H1 (cell line): ENCODE measurements at regions not wholly inside any gene's neighbourhood (a gene's known extent, or its start where the extent isn't known, plus 50 kb on each side); places are given as distances from the start of the nearest gene placed in this dataset.

Source experiments
- CTCF ChIA-PET: fragments of 300-600 bp; sonication (Branson Sonifier 250); formaldehyde crosslinking; loops from one replicate; lab custom pipeline; 2021; ENCODE audit not compliant: partially characterized antibody; lab: Charles Lee
- POLR2A ChIA-PET: fragments of 300-600 bp; sonication (Branson Sonifier 250); formaldehyde crosslinking; loops from one replicate; lab custom pipeline; 2021; ENCODE audit warnings: inconsistent platforms; ENCODE audit not compliant: partially characterized antibody; lab: Charles Lee
- DNase-seq, 2 experiments: peaks; one replicate each; pipeline versions ENCODE4 v3.0.0 to v3.0.0-alpha.2; 2010 to 2022; ENCODE audit warnings: low spot score in 2 of 2, low read depth in 1 of 2, mixed read lengths in 1 of 2
- FAIRE-seq: peaks from 2 replicates; lab custom pipeline; 2011; peaks lifted over from hg19 to GRCh38; lab: Jason Lieb, UNC
- H2AFZ ChIP-seq: 2 replicates; pipeline ENCODE4 v1.8.1; 2012; ENCODE audit warnings: low read length, inconsistent platforms
- H2AK5ac ChIP-seq: 2 replicates; pipeline ENCODE4 v1.6.1; 2013; ENCODE audit warnings: low read depth, low read length
- H2BK120ac ChIP-seq: replicated peaks from 2 replicates; pipeline ENCODE3; 2013; ENCODE audit warnings: low read depth, low read length, inconsistent platforms
- H2BK12ac ChIP-seq: 2 replicates; pipeline ENCODE4 v1.6.1; 2013; ENCODE audit warnings: low read depth, low read length
- H2BK15ac ChIP-seq: 2 replicates; pipeline ENCODE4 v1.6.1; 2013; ENCODE audit warnings: low read length
- H2BK20ac ChIP-seq: 2 replicates; pipeline ENCODE4 v1.6.1; 2013; ENCODE audit warnings: low read length
- H2BK5ac ChIP-seq: 2 replicates; pipeline ENCODE4 v1.6.1; 2013; ENCODE audit warnings: low read depth, low read length
- H3K14ac ChIP-seq: 2 replicates; pipeline ENCODE4 v1.6.1; 2013; ENCODE audit warnings: inconsistent platforms; ENCODE audit not compliant: insufficient read length
- H3K18ac ChIP-seq: 2 replicates; pipeline ENCODE4 v1.6.1; 2013; ENCODE audit warnings: low read length; ENCODE audit errors: extremely low read depth
- H3K23ac ChIP-seq: 2 replicates; pipeline ENCODE4 v1.6.1; 2013; ENCODE audit warnings: inconsistent platforms; ENCODE audit not compliant: insufficient read length
- H3K23me2 ChIP-seq: 2 replicates; pipeline ENCODE4 v1.6.1; 2013; ENCODE audit warnings: low read depth, low read length
- H3K27ac ChIP-seq: 2 replicates; pipeline ENCODE4 v1.6.1; 2011; ENCODE audit warnings: low read depth, low read length, inconsistent platforms
- H3K27me3 ChIP-seq, 4 experiments: replicated peaks in 1 of 4; 1 replicate in 1 of 4; 2 replicates in 3 of 4; pipeline versions ENCODE4 v1.6.1 to v1.8.1; 2011 to 2013; ENCODE audit warnings: low read length in 3 of 4, mild to moderate bottlenecking in 3 of 4, inconsistent platforms in 2 of 4, mixed read lengths in 2 of 4, moderate library complexity in 1 of 4; ENCODE audit not compliant: control insufficient read depth in 3 of 4, insufficient read depth in 3 of 4; ENCODE audit errors: extremely low read depth in 1 of 4
- H3K36me3 ChIP-seq, 4 experiments: 2 replicates each; pipeline versions ENCODE4 v1.6.1 to v1.8.1; 2011 to 2013; ENCODE audit warnings: mild to moderate bottlenecking in 4 of 4, low read length in 3 of 4, moderate library complexity in 2 of 4, control low read depth in 1 of 4, inconsistent platforms in 1 of 4; ENCODE audit not compliant: insufficient read depth in 4 of 4, control insufficient read depth in 2 of 4
- H3K4ac ChIP-seq: replicated peaks from 2 replicates; pipeline ENCODE3; 2013; ENCODE audit warnings: low read length, low read depth, mixed read lengths, inconsistent platforms; ENCODE audit not compliant: insufficient read length
- H3K4me1 ChIP-seq, 4 experiments: replicated peaks in 1 of 4; 1 replicate in 1 of 4; 2 replicates in 3 of 4; pipeline versions ENCODE4 v1.6.1 to v1.8.1; 2011 to 2013; ENCODE audit warnings: low read length in 3 of 4, inconsistent platforms in 2 of 4, mixed read lengths in 1 of 4; ENCODE audit not compliant: insufficient read depth in 4 of 4, control insufficient read depth in 3 of 4
- H3K4me2 ChIP-seq, 2 experiments: 2 replicates each; pipeline versions ENCODE4 v1.6.1 to v1.8.1; 2011 to 2013; ENCODE audit warnings: low read depth in 2 of 2, low read length in 2 of 2, control low read depth in 1 of 2, inconsistent platforms in 1 of 2, mild to moderate bottlenecking in 1 of 2; ENCODE audit not compliant: insufficient read depth in 1 of 2
- H3K4me3 ChIP-seq, 4 experiments: fragments of 200-600, 300-600 bp in 1 of 4; sonication (generic), shearing (Covaris generic), sonication (Bioruptor Twin) in 1 of 4; 2 replicates each; pipeline versions ENCODE4 v1.5.1 to v1.8.1; 2011 to 2016; ENCODE audit warnings: low read length in 4 of 4, low read depth in 3 of 4, control low read depth in 2 of 4, inconsistent platforms in 2 of 4, mild to moderate bottlenecking in 2 of 4, mixed read lengths in 1 of 4, moderate library complexity in 1 of 4; ENCODE audit not compliant: insufficient read depth in 2 of 4; ENCODE audit errors: extremely low read depth in 1 of 4
- H3K56ac ChIP-seq: replicated peaks from 2 replicates; pipeline ENCODE3; 2013; ENCODE audit warnings: low read depth, mild to moderate bottlenecking, mixed read lengths, low read length, inconsistent platforms; ENCODE audit not compliant: insufficient read length
- H3K79me1 ChIP-seq: 2 replicates; pipeline ENCODE4 v1.6.1; 2013; ENCODE audit warnings: low read depth, low read length, control low read depth
- H3K79me2 ChIP-seq, 2 experiments: 2 replicates each; pipeline versions ENCODE4 v1.6.1 to v1.8.1; 2012 to 2013; ENCODE audit warnings: low read length in 2 of 2, mild to moderate bottlenecking in 2 of 2, inconsistent platforms in 1 of 2; ENCODE audit not compliant: insufficient read depth in 2 of 2, control insufficient read depth in 1 of 2
- H3K9ac ChIP-seq, 4 experiments: replicated peaks in 1 of 4; 1 replicate in 1 of 4; 2 replicates in 3 of 4; pipeline versions ENCODE4 v1.6.1 to v1.8.1; 2011 to 2013; ENCODE audit warnings: low read depth in 3 of 4, low read length in 3 of 4, control low read depth in 2 of 4, mild to moderate bottlenecking in 2 of 4, moderate library complexity in 2 of 4, inconsistent platforms in 1 of 4; ENCODE audit errors: extremely low read depth in 1 of 4
- H3K9me3 ChIP-seq, 2 experiments: 2 replicates each; pipeline versions ENCODE4 v1.6.1 to v1.8.1; 2012 to 2013; ENCODE audit warnings: mild to moderate bottlenecking in 2 of 2, moderate library complexity in 2 of 2, control low read depth in 1 of 2, inconsistent platforms in 1 of 2, low read depth in 1 of 2, low read length in 1 of 2, mixed read lengths in 1 of 2; ENCODE audit not compliant: insufficient read depth in 2 of 2
- H4K20me1 ChIP-seq, 2 experiments: replicated peaks in 1 of 2; 2 replicates each; pipeline versions ENCODE3 to v1.8.1; 2011 to 2013; ENCODE audit warnings: inconsistent platforms in 2 of 2, low read length in 2 of 2, mild to moderate bottlenecking in 1 of 2; ENCODE audit not compliant: insufficient read depth in 2 of 2, control insufficient read depth in 1 of 2
- H4K5ac ChIP-seq: 2 replicates; pipeline ENCODE4 v1.6.1; 2013; ENCODE audit warnings: low read length, low read depth, mixed read lengths, inconsistent platforms; ENCODE audit not compliant: insufficient read length
- H4K8ac ChIP-seq: 2 replicates; pipeline ENCODE4 v1.8.0; 2013; ENCODE audit warnings: mild to moderate bottlenecking, moderate library complexity, low read length, inconsistent platforms; ENCODE audit not compliant: insufficient read depth; ENCODE audit errors: extremely low read depth
- H4K91ac ChIP-seq: replicated peaks from 2 replicates; pipeline ENCODE3; 2013; ENCODE audit warnings: low read length, mixed read lengths, inconsistent platforms; ENCODE audit not compliant: insufficient read length
- ASH2L ChIP-seq: fragments of 200-600, 300-600 bp; sonication (generic); IDR thresholded peaks from one replicate; pipeline ENCODE4 v1.7.1; 2017; ENCODE audit warnings: low read length
- BACH1 ChIP-seq: IDR thresholded peaks from 2 replicates; pipeline ENCODE4 v1.6.1; 2012; ENCODE audit warnings: low read length, improper control_type of control experiment
- BRCA1 ChIP-seq: IDR thresholded peaks from 2 replicates; pipeline ENCODE4 v1.6.1; 2012; ENCODE audit warnings: low read depth, low read length, improper control_type of control experiment
- CBX8 ChIP-seq: fragments of 300-800, 300-1000 bp; sonication (generic); IDR thresholded peaks from 2 replicates; pipeline ENCODE4 v1.7.1; 2016; ENCODE audit warnings: low read depth, low read length, borderline replicate concordance
- HDAC2 ChIP-seq, 2 experiments: fragments of 300-600 bp in 1 of 2; sonication (generic) in 1 of 2; IDR thresholded peaks; 2 replicates each; pipeline ENCODE4 v1.6.1; 2011 to 2012; ENCODE audit warnings: low read depth in 2 of 2, low read length in 2 of 2, mild to moderate bottlenecking in 2 of 2, moderate library complexity in 2 of 2, borderline replicate concordance in 1 of 2, inconsistent platforms in 1 of 2
- NRF1 ChIP-seq: IDR thresholded peaks from 2 replicates; pipeline ENCODE4 v1.6.1; 2011; ENCODE audit warnings: mild to moderate bottlenecking, low read depth, low read length, improper control_type of control experiment
- SUZ12 ChIP-seq: fragments of 200-600 bp; sonication (generic); IDR thresholded peaks from 2 replicates; pipeline ENCODE4 v1.6.1; 2012; ENCODE audit warnings: mild to moderate bottlenecking, inconsistent platforms, low read length, moderate library complexity, mixed read lengths

DNA sequence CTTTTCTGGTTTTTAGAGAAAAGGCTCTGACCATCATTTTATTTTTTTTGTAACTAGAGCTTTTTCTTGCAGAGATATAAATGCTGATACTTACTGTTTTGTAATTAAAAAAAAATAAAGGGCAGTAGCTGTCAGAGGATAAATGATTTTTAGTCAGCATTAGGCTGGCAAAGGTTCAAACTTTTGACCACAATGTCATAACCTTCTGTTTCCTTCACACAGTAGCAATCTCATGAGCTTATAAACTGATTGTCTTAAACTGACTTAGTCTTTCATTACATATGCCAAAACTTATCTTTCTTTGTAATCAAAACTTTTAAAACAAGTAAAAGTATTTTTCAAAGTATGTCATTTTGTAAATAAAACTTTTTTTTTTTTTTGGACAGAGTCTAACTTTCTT lies 841.9 kb downstream of the OTOL1 start:
- POLR2A ChIA-PET: no interaction called here
- no peak overlapping the region for H3K4ac ChIP-seq
- no peaks in the 10 kb centered on the region for H3K27me3 ChIP-seq
- H3K79me1 ChIP-seq: no peaks in the 10 kb centered on the region
- no peak overlapping the region for H3K9ac ChIP-seq
- no peak overlapping the region for H3K4me2 ChIP-seq
- H3K36me3 ChIP-seq: no peaks in the 10 kb centered on the region; a peak in 1 of 8 replicates
- no peak overlapping the region for H3K4me3 ChIP-seq
- H3K23ac ChIP-seq: no peak overlapping the region
- H4K20me1 ChIP-seq: no peaks in the 10 kb centered on the region
- TF ChIP-seq CBX8 (no peak), ASH2L (no peak), BACH1 (no peak), HDAC2 (IDR thresholded peaks at IDR 0.05; ENCODE audit: borderline replicate concordance in 1 of 2, low read depth in 2 of 2, low read length in 2 of 2) (no peak), NRF1 (no peak), SUZ12 (no peak), BRCA1 (no peak)
- no peak overlapping the region for H3K27ac ChIP-seq
- H3K9me3 ChIP-seq: peaks cover 6 to 12% of the 10 kb centered on the region in 2 experiments
- no peak overlapping the region for H2BK120ac ChIP-seq
- H4K5ac ChIP-seq: no peak overlapping the region
- FAIRE-seq (no peak), DNase-seq (no peak)
- H3K18ac ChIP-seq: no peak overlapping the region
- H3K23me2 ChIP-seq: no peaks in the 10 kb centered on the region
- H3K4me1 ChIP-seq: no peaks in the 10 kb centered on the region
- H4K91ac ChIP-seq: no peak overlapping the region
- H3K56ac ChIP-seq: no peak overlapping the region
- no peak overlapping the region for H2BK20ac ChIP-seq
- H2AFZ ChIP-seq: no peak overlapping the region
- H3K14ac ChIP-seq: no peak overlapping the region
- CTCF ChIA-PET: interaction anchor here (0.6 to 1.2 kb wide), 2 partner anchors 11 to 449 kb away, joined by 3 to 4 read pairs; no protein-coding TSS in a partner anchor
- no peak overlapping the region for H2AK5ac ChIP-seq
- no peak overlapping the region for H4K8ac ChIP-seq
- no peak overlapping the region for H2BK15ac ChIP-seq
- no peaks in the 10 kb centered on the region for H3K79me2 ChIP-seq
- H2BK5ac ChIP-seq: no peak overlapping the region
- H2BK12ac ChIP-seq: no peak overlapping the region
